Ecto neural progenitor cell (in vitro differentiated cells): ENCODE measurements at regions not wholly inside any gene's neighbourhood (a gene's known extent, or its start where the extent isn't known, plus 50 kb on each side); places are given as distances from the start of the nearest gene placed in this dataset.

Source experiments
- DNase-seq: peaks from one replicate; pipeline ENCODE4 v3.0.0-alpha.2; 2018; ENCODE audit warnings: low spot score

- DNase-seq, result peak; percentile 53
Measured at GRCh38 chr13:44249431-44249836, 124.2 kb upstream of the SERP2 start.

GRCh38 chr13:44252938-44253337, 120.7 kb upstream of the SERP2 start:
- DNase-seq, result no peak

GRCh38 chr13:44255771-44256364, 117.8 kb upstream of the SERP2 start:
- DNase-seq, result no peak

GRCh38 chr13:44257796-44258195, 115.8 kb upstream of the SERP2 start:
- no peak for DNase-seq

- DNase-seq, result no peak
Measured at GRCh38 chr13:44259045-44260027, 114.3 kb upstream of the SERP2 start.

- no peak for DNase-seq
Measured at GRCh38 chr13:44260336-44260735, 113.3 kb upstream of the SERP2 start.

GRCh38 chr13:44263751-44264620, 109.6 kb upstream of the SERP2 start:
- no peak for DNase-seq

GRCh38 chr13:44266305-44266704, 107.3 kb upstream of the SERP2 start:
- no peak for DNase-seq

- DNase-seq, result no peak
Measured at GRCh38 chr13:44266772-44267171, 106.9 kb upstream of the SERP2 start.

- no peak for DNase-seq
Measured at GRCh38 chr13:44267203-44267602, 106.4 kb upstream of the SERP2 start.

- DNase-seq, result no peak
Measured at GRCh38 chr13:44267980-44268379, 105.6 kb upstream of the SERP2 start.

GRCh38 chr13:44268980-44269379, 104.6 kb upstream of the SERP2 start:
- no peak for DNase-seq

- DNase-seq, result no peak
Measured at GRCh38 chr13:44270150-44270549, 103.5 kb upstream of the SERP2 start.

GRCh38 chr13:44271031-44271455, 102.6 kb upstream of the SERP2 start:
- DNase-seq, result no peak

GRCh38 chr13:44271473-44271872, 102.2 kb upstream of the SERP2 start:
- DNase-seq, result no peak

GRCh38 chr13:44271915-44272341, 101.7 kb upstream of the SERP2 start:
- no peak for DNase-seq

- DNase-seq, result no peak
Measured at GRCh38 chr13:44272692-44273091, 100.9 kb upstream of the SERP2 start.

GRCh38 chr13:44273216-44273615, 100.4 kb upstream of the SERP2 start:
- no peak for DNase-seq

GRCh38 chr13:44273991-44274770, 99.4 kb upstream of the SERP2 start:
- DNase-seq, result no peak

- no peak for DNase-seq
Measured at GRCh38 chr13:44274771-44275205, 98.8 kb upstream of the SERP2 start.

GRCh38 chr13:44275381-44275780, 98.2 kb upstream of the SERP2 start:
- DNase-seq, result no peak
